H9 (cell line): ENCODE measurements at regions not wholly inside any gene's neighbourhood (a gene's known extent, or its start where the extent isn't known, plus 50 kb on each side); places are given as distances from the start of the nearest gene placed in this dataset.

Experiments
- DNase-seq: peaks from one replicate; pipeline ENCODE4 v3.0.0-alpha.2; 2017
- H2AFZ ChIP-seq: one replicate; pipeline ENCODE4 v1.6.1; 2013; ENCODE audit warnings: mild to moderate bottlenecking, low read length, control low read depth, moderate library complexity
- H2AK5ac ChIP-seq: 2 replicates; pipeline ENCODE4 v1.6.1; 2013; ENCODE audit warnings: low read length, control low read depth, mixed read lengths; ENCODE audit not compliant: insufficient read length
- H2BK120ac ChIP-seq: one replicate; pipeline ENCODE4 v1.6.1; 2013; ENCODE audit warnings: low read depth, mild to moderate bottlenecking, low read length, control low read depth, inconsistent platforms; ENCODE audit not compliant: poor library complexity, severe bottlenecking
- H2BK12ac ChIP-seq: 2 replicates; pipeline ENCODE4 v1.6.1; 2013; ENCODE audit warnings: low read length, control low read depth, mixed read lengths, low read depth; ENCODE audit not compliant: insufficient read length
- H2BK15ac ChIP-seq: 2 replicates; pipeline ENCODE4 v1.6.1; 2013; ENCODE audit warnings: low read depth, low read length, control low read depth
- H2BK20ac ChIP-seq: one replicate; pipeline ENCODE4 v1.6.1; 2013; ENCODE audit warnings: low read depth, mild to moderate bottlenecking, low read length, control low read depth, inconsistent platforms; ENCODE audit not compliant: poor library complexity, severe bottlenecking
- H2BK5ac ChIP-seq: 2 replicates; pipeline ENCODE4 v1.6.1; 2013; ENCODE audit warnings: low read length, control low read depth, mixed read lengths; ENCODE audit not compliant: insufficient read length
- H3K14ac ChIP-seq: 2 replicates; pipeline ENCODE4 v1.6.1; 2013; ENCODE audit warnings: low read length, control low read depth; ENCODE audit not compliant: insufficient read depth
- H3K18ac ChIP-seq: 2 replicates; pipeline ENCODE4 v1.6.1; 2013; ENCODE audit warnings: low read depth, mild to moderate bottlenecking, mixed read lengths, low read length, control low read depth; ENCODE audit not compliant: insufficient read length
- H3K23ac ChIP-seq: 2 replicates; pipeline ENCODE4 v1.6.1; 2013; ENCODE audit warnings: low read length, control low read depth, mixed read lengths, low read depth; ENCODE audit not compliant: insufficient read length
- H3K23me2 ChIP-seq: 2 replicates; pipeline ENCODE4 v1.6.1; 2013; ENCODE audit warnings: low read depth, mild to moderate bottlenecking, mixed read lengths, low read length, control low read depth; ENCODE audit not compliant: insufficient read length, poor library complexity, severe bottlenecking
- H3K27ac ChIP-seq: 2 replicates; pipeline ENCODE4 v1.5.1; 2013; ENCODE audit warnings: low read length, control low read depth, mixed read lengths, low read depth; ENCODE audit not compliant: insufficient read length
- H3K27me3 ChIP-seq: 2 replicates; pipeline ENCODE4 v1.6.1; 2013; ENCODE audit warnings: low read length, control low read depth, inconsistent platforms; ENCODE audit not compliant: insufficient read depth
- H3K4ac ChIP-seq: 2 replicates; pipeline ENCODE4 v1.6.1; 2013; ENCODE audit warnings: low read depth, mild to moderate bottlenecking, control low read depth, inconsistent platforms, low read length, moderate library complexity
- H3K4me1 ChIP-seq: 2 replicates; pipeline ENCODE4 v1.6.1; 2013; ENCODE audit warnings: low read length, control low read depth, inconsistent platforms; ENCODE audit not compliant: insufficient read depth
- H3K4me2 ChIP-seq: 2 replicates; pipeline ENCODE4 v1.6.1; 2013; ENCODE audit warnings: low read length, control low read depth, mixed read lengths; ENCODE audit not compliant: insufficient read length, insufficient read depth
- H3K56ac ChIP-seq: 2 replicates; pipeline ENCODE4 v1.6.1; 2013; ENCODE audit warnings: low read depth, mild to moderate bottlenecking, mixed read lengths, low read length, control low read depth; ENCODE audit not compliant: insufficient read length
- H3K79me1 ChIP-seq: 2 replicates; pipeline ENCODE4 v1.6.1; 2013; ENCODE audit warnings: low read depth, mild to moderate bottlenecking, moderate library complexity, low read length, control low read depth, inconsistent platforms; ENCODE audit not compliant: insufficient read depth, poor library complexity, severe bottlenecking
- H3K79me2 ChIP-seq: 2 replicates; pipeline ENCODE4 v1.6.1; 2013; ENCODE audit warnings: low read length, control low read depth, inconsistent platforms; ENCODE audit not compliant: insufficient read depth
- H3K9ac ChIP-seq: 2 replicates; pipeline ENCODE4 v1.6.1; 2013; ENCODE audit warnings: low read length, control low read depth, mixed read lengths; ENCODE audit not compliant: insufficient read length; ENCODE audit errors: extremely low read depth
- H3K9me3 ChIP-seq: one replicate; pipeline ENCODE4 v1.6.1; 2013; ENCODE audit warnings: low read depth, low read length, inconsistent platforms; ENCODE audit not compliant: control insufficient read depth
- H3T11ph ChIP-seq: one replicate; pipeline ENCODE4 v1.6.1; 2013; ENCODE audit warnings: mild to moderate bottlenecking, low read length, control low read depth, inconsistent platforms
- H4K20me1 ChIP-seq: one replicate; pipeline ENCODE4 v1.6.1; 2013; ENCODE audit not compliant: control insufficient read depth, insufficient read length, insufficient read depth
- H4K5ac ChIP-seq: 2 replicates; pipeline ENCODE4 v1.6.1; 2013; ENCODE audit warnings: low read depth, mild to moderate bottlenecking, mixed read lengths, low read length, control low read depth; ENCODE audit not compliant: insufficient read length
- H4K8ac ChIP-seq: replicated peaks from 2 replicates; pipeline ENCODE4 v1.6.1; 2013; ENCODE audit warnings: low read length, control low read depth, mixed read lengths, low read depth; ENCODE audit not compliant: insufficient read length
- H4K91ac ChIP-seq: 2 replicates; pipeline ENCODE4 v1.6.1; 2013; ENCODE audit warnings: low read depth, mild to moderate bottlenecking, moderate library complexity, mixed read lengths, low read length, control low read depth; ENCODE audit not compliant: insufficient read length
- H3K27ac Mint-ChIP-seq, 3 experiments: 2 replicates in 2 of 3; 3 replicates in 1 of 3; pipeline ENCODE4 v1.8.0; 2020 to 2021; ENCODE audit warnings: mixed read lengths in 3 of 3, mild to moderate bottlenecking in 1 of 3, moderate library complexity in 1 of 3
- H3K27me3 Mint-ChIP-seq: 2 replicates; pipeline ENCODE4 v1.8.0; 2021; ENCODE audit warnings: low read depth, mild to moderate bottlenecking, moderate library complexity, mixed read lengths
- H3K36me3 Mint-ChIP-seq, 3 experiments: 2 replicates in 2 of 3; 3 replicates in 1 of 3; pipeline ENCODE4 v1.8.0; 2020 to 2021; ENCODE audit warnings: low read depth in 3 of 3, mixed read lengths in 3 of 3; ENCODE audit not compliant: insufficient read depth in 1 of 3
- H3K4me1 Mint-ChIP-seq, 2 experiments: 2 replicates each; pipeline ENCODE4 v1.8.0; 2020; ENCODE audit warnings: mixed read lengths in 2 of 2
- H3K4me3 Mint-ChIP-seq, 2 experiments: 2 replicates in 1 of 2; 3 replicates in 1 of 2; pipeline ENCODE4 v1.8.0; 2020 to 2021; ENCODE audit warnings: mild to moderate bottlenecking in 2 of 2, mixed read lengths in 2 of 2, moderate library complexity in 1 of 2
- H3K9me3 Mint-ChIP-seq, 2 experiments: 2 replicates in 1 of 2; 3 replicates in 1 of 2; pipeline ENCODE4 v1.8.0; 2020; ENCODE audit warnings: mild to moderate bottlenecking in 2 of 2, mixed read lengths in 2 of 2, moderate library complexity in 1 of 2
- CTCF ChIP-seq: fragments of 200-600 bp; sonication (generic); conservative IDR thresholded peaks from 3 replicates; pipeline ENCODE4 v1.8.0; 2021; ENCODE audit warnings: antibody characterized with exemption, mild to moderate bottlenecking
- WGBS: extraction: QIAGEN DNeasy Blood & Tissue Kit; methylation state at CpG from one replicate; pipeline ENCODE4 v1.1.7; 2013; ENCODE audit warnings: missing lambda C conversion rate, low lambda C conversion rate, mixed read lengths; ENCODE audit not compliant: insufficient read length; ENCODE audit errors: extremely low coverage; 5-methylcytosine and 5-hydroxymethylcytosine counted together

DNA sequence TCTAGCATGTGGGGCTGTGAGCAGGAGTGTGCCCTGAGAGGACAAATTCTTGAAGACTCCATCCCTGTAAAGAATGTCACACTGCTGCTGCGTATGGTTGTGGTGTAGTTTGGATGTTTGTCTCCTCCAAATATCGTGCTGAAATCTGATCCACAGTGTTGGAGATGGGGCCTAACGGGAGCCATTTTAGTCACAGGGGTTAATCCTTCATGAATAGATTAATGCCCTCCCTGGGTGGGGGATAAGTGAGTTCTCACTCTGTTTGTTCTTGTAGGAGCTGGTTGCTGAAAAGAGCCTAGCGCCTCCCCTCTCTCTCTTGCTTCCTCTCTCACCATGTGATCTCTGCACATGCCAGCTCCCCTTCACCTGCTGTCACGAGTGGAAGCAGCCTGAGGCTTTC, 94.5 kb upstream of the VASH1 start:
- Histone ChIP-seq H3K23ac (no peak overlapping the region), H2BK5ac (no peak overlapping the region), H4K8ac (no peak overlapping the region), H2AK5ac (no peak overlapping the region), H3K4me2 (no peak overlapping the region), H3K9me3 (no peaks in the 10 kb centered on the region), H3K4me1 (no peaks in the 10 kb centered on the region), H3T11ph (no peak overlapping the region), H3K27me3 (no peaks in the 10 kb centered on the region), H3K23me2 (no peaks in the 10 kb centered on the region), H2BK12ac (no peak overlapping the region), H3K9ac (no peak overlapping the region), H2BK120ac (no peak overlapping the region), H2BK15ac (no peak overlapping the region), H4K5ac (no peak overlapping the region), H3K18ac (no peak overlapping the region), H2AFZ (no peak overlapping the region), H3K79me1 (no peaks in the 10 kb centered on the region), H4K91ac (no peak overlapping the region), H3K14ac (no peak overlapping the region), H3K79me2 (no peaks in the 10 kb centered on the region), H3K4ac (no peak overlapping the region), H2BK20ac (no peak overlapping the region), H3K27ac (no peak overlapping the region), H3K56ac (no peak overlapping the region), H4K20me1 (no peaks in the 10 kb centered on the region)
- Mint-ChIP-seq H3K27me3 (peaks cover 1% of the 10 kb centered on the region; the same call in 1 of the 2 replicates), H3K36me3 (peaks cover 2 to 9% (median 5%) of the 10 kb centered on the region in 3 experiments; a peak in 4 of 7 replicates), H3K27ac (peak overlapping the region in 1 of 3 experiments; percentile 79; a peak in 2 of 7 replicates), H3K4me3 (no peak overlapping the region; a peak in 1 of 5 replicates), H3K9me3 (peaks cover 11 to 13% of the 10 kb centered on the region in 2 experiments; a peak in 4 of 5 replicates), H3K4me1 (peaks cover 15 to 30% of the 10 kb centered on the region in 2 experiments)
- TF ChIP-seq CTCF = no peak
- DNase-seq = no peak
- no CpG with 5 or more reads among the region's 5 CpGs for WGBS
